H1 (cell line): ENCODE measurements at regions not wholly inside any gene's neighbourhood (a gene's known extent, or its start where the extent isn't known, plus 50 kb on each side); places are given as distances from the start of the nearest gene placed in this dataset.

ENCODE experiments used
- CTCF ChIA-PET: fragments of 300-600 bp; sonication (Branson Sonifier 250); formaldehyde crosslinking; loops from one replicate; lab custom pipeline; 2021; ENCODE audit not compliant: partially characterized antibody; lab: Charles Lee
- POLR2A ChIA-PET: fragments of 300-600 bp; sonication (Branson Sonifier 250); formaldehyde crosslinking; loops from one replicate; lab custom pipeline; 2021; ENCODE audit warnings: inconsistent platforms; ENCODE audit not compliant: partially characterized antibody; lab: Charles Lee
- DNase-seq, 2 experiments: peaks; one replicate each; pipeline versions ENCODE4 v3.0.0 to v3.0.0-alpha.2; 2010 to 2022; ENCODE audit warnings: low spot score in 2 of 2, low read depth in 1 of 2, mixed read lengths in 1 of 2
- FAIRE-seq: peaks from 2 replicates; lab custom pipeline; 2011; peaks lifted over from hg19 to GRCh38; lab: Jason Lieb, UNC
- H2AFZ ChIP-seq: 2 replicates; pipeline ENCODE4 v1.8.1; 2012; ENCODE audit warnings: low read length, inconsistent platforms
- H2AK5ac ChIP-seq: 2 replicates; pipeline ENCODE4 v1.6.1; 2013; ENCODE audit warnings: low read depth, low read length
- H2BK120ac ChIP-seq: replicated peaks from 2 replicates; pipeline ENCODE3; 2013; ENCODE audit warnings: low read depth, low read length, inconsistent platforms
- H2BK12ac ChIP-seq: 2 replicates; pipeline ENCODE4 v1.6.1; 2013; ENCODE audit warnings: low read depth, low read length
- H2BK15ac ChIP-seq: 2 replicates; pipeline ENCODE4 v1.6.1; 2013; ENCODE audit warnings: low read length
- H2BK20ac ChIP-seq: 2 replicates; pipeline ENCODE4 v1.6.1; 2013; ENCODE audit warnings: low read length
- H2BK5ac ChIP-seq: 2 replicates; pipeline ENCODE4 v1.6.1; 2013; ENCODE audit warnings: low read depth, low read length
- H3K14ac ChIP-seq: 2 replicates; pipeline ENCODE4 v1.6.1; 2013; ENCODE audit warnings: inconsistent platforms; ENCODE audit not compliant: insufficient read length
- H3K18ac ChIP-seq: 2 replicates; pipeline ENCODE4 v1.6.1; 2013; ENCODE audit warnings: low read length; ENCODE audit errors: extremely low read depth
- H3K23ac ChIP-seq: 2 replicates; pipeline ENCODE4 v1.6.1; 2013; ENCODE audit warnings: inconsistent platforms; ENCODE audit not compliant: insufficient read length
- H3K23me2 ChIP-seq: 2 replicates; pipeline ENCODE4 v1.6.1; 2013; ENCODE audit warnings: low read depth, low read length
- H3K27ac ChIP-seq: 2 replicates; pipeline ENCODE4 v1.6.1; 2011; ENCODE audit warnings: low read depth, low read length, inconsistent platforms
- H3K27me3 ChIP-seq, 4 experiments: replicated peaks in 1 of 4; 1 replicate in 1 of 4; 2 replicates in 3 of 4; pipeline versions ENCODE4 v1.6.1 to v1.8.1; 2011 to 2013; ENCODE audit warnings: low read length in 3 of 4, mild to moderate bottlenecking in 3 of 4, inconsistent platforms in 2 of 4, mixed read lengths in 2 of 4, moderate library complexity in 1 of 4; ENCODE audit not compliant: control insufficient read depth in 3 of 4, insufficient read depth in 3 of 4; ENCODE audit errors: extremely low read depth in 1 of 4
- H3K36me3 ChIP-seq, 4 experiments: 2 replicates each; pipeline versions ENCODE4 v1.6.1 to v1.8.1; 2011 to 2013; ENCODE audit warnings: mild to moderate bottlenecking in 4 of 4, low read length in 3 of 4, moderate library complexity in 2 of 4, control low read depth in 1 of 4, inconsistent platforms in 1 of 4; ENCODE audit not compliant: insufficient read depth in 4 of 4, control insufficient read depth in 2 of 4
- H3K4ac ChIP-seq: replicated peaks from 2 replicates; pipeline ENCODE3; 2013; ENCODE audit warnings: low read length, low read depth, mixed read lengths, inconsistent platforms; ENCODE audit not compliant: insufficient read length
- H3K4me1 ChIP-seq, 4 experiments: replicated peaks in 1 of 4; 1 replicate in 1 of 4; 2 replicates in 3 of 4; pipeline versions ENCODE4 v1.6.1 to v1.8.1; 2011 to 2013; ENCODE audit warnings: low read length in 3 of 4, inconsistent platforms in 2 of 4, mixed read lengths in 1 of 4; ENCODE audit not compliant: insufficient read depth in 4 of 4, control insufficient read depth in 3 of 4
- H3K4me2 ChIP-seq, 2 experiments: 2 replicates each; pipeline versions ENCODE4 v1.6.1 to v1.8.1; 2011 to 2013; ENCODE audit warnings: low read depth in 2 of 2, low read length in 2 of 2, control low read depth in 1 of 2, inconsistent platforms in 1 of 2, mild to moderate bottlenecking in 1 of 2; ENCODE audit not compliant: insufficient read depth in 1 of 2
- H3K4me3 ChIP-seq, 4 experiments: fragments of 200-600, 300-600 bp in 1 of 4; sonication (generic), shearing (Covaris generic), sonication (Bioruptor Twin) in 1 of 4; 2 replicates each; pipeline versions ENCODE4 v1.5.1 to v1.8.1; 2011 to 2016; ENCODE audit warnings: low read length in 4 of 4, low read depth in 3 of 4, control low read depth in 2 of 4, inconsistent platforms in 2 of 4, mild to moderate bottlenecking in 2 of 4, mixed read lengths in 1 of 4, moderate library complexity in 1 of 4; ENCODE audit not compliant: insufficient read depth in 2 of 4; ENCODE audit errors: extremely low read depth in 1 of 4
- H3K56ac ChIP-seq: replicated peaks from 2 replicates; pipeline ENCODE3; 2013; ENCODE audit warnings: low read depth, mild to moderate bottlenecking, mixed read lengths, low read length, inconsistent platforms; ENCODE audit not compliant: insufficient read length
- H3K79me1 ChIP-seq: 2 replicates; pipeline ENCODE4 v1.6.1; 2013; ENCODE audit warnings: low read depth, low read length, control low read depth
- H3K79me2 ChIP-seq, 2 experiments: 2 replicates each; pipeline versions ENCODE4 v1.6.1 to v1.8.1; 2012 to 2013; ENCODE audit warnings: low read length in 2 of 2, mild to moderate bottlenecking in 2 of 2, inconsistent platforms in 1 of 2; ENCODE audit not compliant: insufficient read depth in 2 of 2, control insufficient read depth in 1 of 2
- H3K9ac ChIP-seq, 4 experiments: replicated peaks in 1 of 4; 1 replicate in 1 of 4; 2 replicates in 3 of 4; pipeline versions ENCODE4 v1.6.1 to v1.8.1; 2011 to 2013; ENCODE audit warnings: low read depth in 3 of 4, low read length in 3 of 4, control low read depth in 2 of 4, mild to moderate bottlenecking in 2 of 4, moderate library complexity in 2 of 4, inconsistent platforms in 1 of 4; ENCODE audit errors: extremely low read depth in 1 of 4
- H3K9me3 ChIP-seq, 2 experiments: 2 replicates each; pipeline versions ENCODE4 v1.6.1 to v1.8.1; 2012 to 2013; ENCODE audit warnings: mild to moderate bottlenecking in 2 of 2, moderate library complexity in 2 of 2, control low read depth in 1 of 2, inconsistent platforms in 1 of 2, low read depth in 1 of 2, low read length in 1 of 2, mixed read lengths in 1 of 2; ENCODE audit not compliant: insufficient read depth in 2 of 2
- H4K20me1 ChIP-seq, 2 experiments: replicated peaks in 1 of 2; 2 replicates each; pipeline versions ENCODE3 to v1.8.1; 2011 to 2013; ENCODE audit warnings: inconsistent platforms in 2 of 2, low read length in 2 of 2, mild to moderate bottlenecking in 1 of 2; ENCODE audit not compliant: insufficient read depth in 2 of 2, control insufficient read depth in 1 of 2
- H4K5ac ChIP-seq: 2 replicates; pipeline ENCODE4 v1.6.1; 2013; ENCODE audit warnings: low read length, low read depth, mixed read lengths, inconsistent platforms; ENCODE audit not compliant: insufficient read length
- H4K8ac ChIP-seq: 2 replicates; pipeline ENCODE4 v1.8.0; 2013; ENCODE audit warnings: mild to moderate bottlenecking, moderate library complexity, low read length, inconsistent platforms; ENCODE audit not compliant: insufficient read depth; ENCODE audit errors: extremely low read depth
- H4K91ac ChIP-seq: replicated peaks from 2 replicates; pipeline ENCODE3; 2013; ENCODE audit warnings: low read length, mixed read lengths, inconsistent platforms; ENCODE audit not compliant: insufficient read length
- ASH2L ChIP-seq: fragments of 200-600, 300-600 bp; sonication (generic); IDR thresholded peaks from one replicate; pipeline ENCODE4 v1.7.1; 2017; ENCODE audit warnings: low read length
- BACH1 ChIP-seq: IDR thresholded peaks from 2 replicates; pipeline ENCODE4 v1.6.1; 2012; ENCODE audit warnings: low read length, improper control_type of control experiment
- BCL11A ChIP-seq, 2 experiments: IDR thresholded peaks; one replicate each; pipeline ENCODE4 v1.6.1; 2011; ENCODE audit warnings: low read depth in 2 of 2, low read length in 2 of 2, mild to moderate bottlenecking in 2 of 2
- CREB1 ChIP-seq: IDR thresholded peaks from 2 replicates; pipeline ENCODE4 v1.6.1; 2012; ENCODE audit warnings: inconsistent platforms
- GTF2F1 ChIP-seq: IDR thresholded peaks from 2 replicates; pipeline ENCODE4 v1.6.1; 2012; ENCODE audit warnings: low read depth, low read length, improper control_type of control experiment, borderline replicate concordance
- NANOG ChIP-seq: IDR thresholded peaks from 2 replicates; pipeline ENCODE4 v1.6.1; 2011; ENCODE audit warnings: low read length, low read depth, mild to moderate bottlenecking, inconsistent platforms; ENCODE audit not compliant: insufficient read depth, poor library complexity, severe bottlenecking
- POLR2AphosphoS5 ChIP-seq: IDR thresholded peaks from 2 replicates; pipeline ENCODE4 v1.6.1; 2011; ENCODE audit warnings: low read depth, low read length
- RFX5 ChIP-seq: IDR thresholded peaks from 2 replicates; pipeline ENCODE4 v1.6.1; 2011; ENCODE audit warnings: low read depth, low read length, improper control_type of control experiment, borderline replicate concordance
- SP2 ChIP-seq: IDR thresholded peaks from 2 replicates; pipeline ENCODE4 v1.6.1; 2012; ENCODE audit warnings: mild to moderate bottlenecking, low read length, inconsistent platforms
- TAF1 ChIP-seq: IDR thresholded peaks from 2 replicates; pipeline ENCODE4 v1.6.1; 2011; ENCODE audit warnings: mild to moderate bottlenecking, low read depth, low read length
- TBP ChIP-seq: IDR thresholded peaks from 2 replicates; pipeline ENCODE4 v1.6.1; 2011; ENCODE audit warnings: low read depth, low read length, improper control_type of control experiment
- TCF12 ChIP-seq: IDR thresholded peaks from 2 replicates; pipeline ENCODE4 v1.6.1; 2011; ENCODE audit warnings: low read depth, mild to moderate bottlenecking, low read length
- WGBS, 2 experiments: shearing (Covaris generic) in 1 of 2; methylation state at CpG; one replicate each; pipeline versions ENCODE4 v1.1.6 to v1.1.7; 2013 to 2015; ENCODE audit warnings: low lambda C conversion rate in 2 of 2, mixed read lengths in 2 of 2, inconsistent platforms in 1 of 2, low coverage in 1 of 2, missing lambda C conversion rate in 1 of 2; ENCODE audit not compliant: insufficient replicate concordance in 2 of 2, insufficient coverage in 1 of 2, insufficient read length in 1 of 2; ENCODE audit errors: extremely low coverage in 1 of 2, missing lambda C conversion rate in 1 of 2; 5-methylcytosine and 5-hydroxymethylcytosine counted together
- TF ChIP-seq, protein P1 (sequence below): IDR thresholded peaks from 2 replicates; pipeline ENCODE4 v1.6.1; 2012; ENCODE audit warnings: inconsistent platforms

DNA sequence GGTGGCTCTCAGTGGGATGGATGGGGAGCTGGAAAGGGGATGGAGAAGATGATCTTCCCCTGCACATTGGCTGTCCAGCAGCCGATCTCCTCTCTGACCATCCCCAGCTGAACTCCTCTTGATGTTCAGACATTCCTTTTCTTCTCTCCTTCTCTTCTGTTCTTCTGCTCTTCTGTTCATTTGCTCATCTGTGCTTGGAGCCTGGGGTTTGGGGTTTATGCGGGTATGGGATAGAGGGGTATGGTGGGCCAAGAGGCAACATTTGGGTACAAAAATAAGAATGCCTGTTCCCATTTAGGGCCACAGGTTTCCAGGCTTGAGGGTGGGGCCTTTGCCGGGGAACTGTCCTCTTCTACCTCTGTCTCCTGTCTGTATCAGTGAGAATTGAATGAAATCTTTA is 205.4 kb upstream of the XYLT1 start:
- Histone ChIP-seq H4K5ac (no peak overlapping the region), H4K8ac (no peak overlapping the region), H3K56ac (no peak overlapping the region), H2BK5ac (no peak overlapping the region), H4K20me1 (no peaks in the 10 kb centered on the region), H2AFZ (no peak overlapping the region), H3K79me2 (no peaks in the 10 kb centered on the region), H3K4me2 (no peak overlapping the region), H3K14ac (no peak overlapping the region), H2BK12ac (no peak overlapping the region), H3K36me3 (no peaks in the 10 kb centered on the region), H2BK15ac (no peak overlapping the region), H3K23ac (no peak overlapping the region), H3K4me1 (no peaks in the 10 kb centered on the region), H2BK20ac (no peak overlapping the region), H3K27me3 (no peaks in the 10 kb centered on the region), H4K91ac (no peak overlapping the region), H2AK5ac (no peak overlapping the region), H3K4me3 (no peak overlapping the region), H3K23me2 (no peaks in the 10 kb centered on the region), H3K9ac (no peak overlapping the region), H3K27ac (no peak overlapping the region), H3K9me3 (peaks cover 0 to 4% of the 10 kb centered on the region in 2 experiments; a peak in 1 of 4 replicates), H2BK120ac (no peak overlapping the region), H3K79me1 (no peaks in the 10 kb centered on the region), H3K4ac (no peak overlapping the region), H3K18ac (no peak overlapping the region)
- TF ChIP-seq RFX5 (no peak), NANOG (no peak), ASH2L (no peak), POLR2AphosphoS5 (no peak), BCL11A (IDR thresholded peaks at IDR 0.05; ENCODE audit: low read depth in 2 of 2, low read length in 2 of 2) (no peak), SP2 (no peak), TBP (no peak), CREB1 (no peak), BACH1 (no peak), TAF1 (no peak), TCF12 (no peak), GTF2F1 (no peak)
- TF ChIP-seq, protein P1, sequence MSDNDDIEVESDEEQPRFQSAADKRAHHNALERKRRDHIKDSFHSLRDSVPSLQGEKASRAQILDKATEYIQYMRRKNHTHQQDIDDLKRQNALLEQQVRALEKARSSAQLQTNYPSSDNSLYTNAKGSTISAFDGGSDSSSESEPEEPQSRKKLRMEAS = no peak
- no peak for FAIRE-seq
- WGBS, 2 experiments = 92% methylated on average over 3 of the region's 3 CpGs; no CpG with 5 or more reads in 1 of the 2 experiments
- ChIA-PET POLR2A (no interaction called here), CTCF (interaction anchor here (2.2 kb wide), 1 partner anchor 14 kb away, joined by 5 read pairs; no protein-coding TSS in a partner anchor)
- no peak for DNase-seq
